Lung (tissue), 11 donors: ENCODE measurements at regions not wholly inside any gene's neighbourhood (a gene's known extent, or its start where the extent isn't known, plus 50 kb on each side); places are given as distances from the start of the nearest gene placed in this dataset.

Experiments
- ATAC-seq: fragments of 200-7000 bp; cut with Tn5 transposase; one replicate; pipeline ENCODE4 v1.9.1; 2020; ENCODE audit warnings: moderate number of reproducible peaks; ENCODE audit not compliant: insufficient read depth, low FRiP score
- DNase-seq, 3 donors: peaks; one replicate each; pipeline ENCODE4 v3.0.0-alpha.2; 2013 to 2017
- H3K27ac ChIP-seq, 2 donors: one replicate each; pipeline ENCODE4 v1.5.1; 2013; ENCODE audit warnings: mild to moderate bottlenecking in 2 of 2, moderate library complexity in 2 of 2, control low read depth in 1 of 2, inconsistent platforms in 1 of 2, low read depth in 1 of 2, low read length in 1 of 2
- H3K27me3 ChIP-seq, 3 donors: one replicate each; pipeline ENCODE4 v1.5.1; 2013; ENCODE audit warnings: low read length in 2 of 3; ENCODE audit not compliant: control insufficient read depth in 3 of 3, insufficient read depth in 3 of 3
- H3K36me3 ChIP-seq, 4 donors: one replicate each; pipeline ENCODE4 v1.5.1; 2013; ENCODE audit warnings: low read length in 4 of 4, mild to moderate bottlenecking in 1 of 4, moderate library complexity in 1 of 4; ENCODE audit not compliant: control insufficient read depth in 4 of 4, insufficient read depth in 4 of 4
- H3K4me1 ChIP-seq, 5 donors: one replicate each; pipeline ENCODE4 v1.5.1; 2013; ENCODE audit warnings: low read length in 5 of 5, mild to moderate bottlenecking in 2 of 5, moderate library complexity in 1 of 5; ENCODE audit not compliant: control insufficient read depth in 5 of 5, insufficient read depth in 5 of 5
- H3K4me3 ChIP-seq: one replicate; pipeline ENCODE4 v1.5.1; 2013; ENCODE audit warnings: mild to moderate bottlenecking, control low read depth, moderate library complexity
- H3K9ac ChIP-seq, 2 donors: one replicate each; pipeline ENCODE4 v1.5.1; 2013; ENCODE audit warnings: low read length in 2 of 2, control low read depth in 1 of 2; ENCODE audit not compliant: insufficient read depth in 1 of 2
- H3K9me3 ChIP-seq, 4 donors: one replicate each; pipeline ENCODE4 v1.5.1; 2013; ENCODE audit warnings: low read length in 3 of 4, mild to moderate bottlenecking in 1 of 4, moderate library complexity in 1 of 4; ENCODE audit not compliant: control insufficient read depth in 4 of 4, insufficient read depth in 3 of 4
- CTCF ChIP-seq: IDR thresholded peaks from 2 replicates; pipeline ENCODE4 v1.5.1; 2012; ENCODE audit warnings: mild to moderate bottlenecking; ENCODE audit errors: control extremely low read depth, extremely low read depth
- WGBS, 2 donors: extraction: QIAGEN DNeasy Blood & Tissue Kit; methylation state at CpG; one replicate each; pipeline ENCODE4 v1.1.7; 2013; 5-methylcytosine and 5-hydroxymethylcytosine counted together
- donor health status: control.
- donor health status: control.
- donor health status: Bipolar disorder and iron deficiency.
- donor health status: healthy.
- donor health status: DM: yes; HTN: yes; CAD: no.

- DNase-seq (peak; percentile 27 to 69 (median 41)), ATAC-seq (peak; percentile 53)
- H3K27ac ChIP-seq, result no peak overlapping the region
- peaks cover 0 to 6% (median 0%) of the 10 kb centered on the region in 5 donors for H3K4me1 ChIP-seq
- no peak overlapping the region for H3K9ac ChIP-seq
- peaks cover 0 to 6% (median 0%) of the 10 kb centered on the region in 3 donors for H3K27me3 ChIP-seq
- 32 to 68% methylated on average over 9 of the region's 9 CpGs for WGBS, 2 donors
- no peaks in the 10 kb centered on the region for H3K9me3 ChIP-seq
- H3K4me3 ChIP-seq, result no peak overlapping the region
- no peaks in the 10 kb centered on the region for H3K36me3 ChIP-seq
- no peak for TF ChIP-seq CTCF
These were observed 754.4 kb downstream of the ADCYAP1 start for GRCh38 chr18:1658908-1659566.

- ATAC-seq (no peak), DNase-seq (peak in 2 of 3 donors; percentile 14 to 34)
- Histone ChIP-seq H3K9ac (no peak overlapping the region), H3K27ac (no peak overlapping the region), H3K27me3 (no peaks in the 10 kb centered on the region), H3K4me1 (no peaks in the 10 kb centered on the region), H3K9me3 (no peaks in the 10 kb centered on the region), H3K4me3 (no peak overlapping the region), H3K36me3 (no peaks in the 10 kb centered on the region)
- WGBS, 2 donors, result 40 to 43% methylated on average over 12 of the region's 12 CpGs
- TF ChIP-seq CTCF, result peak; percentile 34
These were observed 759.4 kb downstream of the ADCYAP1 start for GRCh38 chr18:1663879-1664705.

- H3K9me3 ChIP-seq, result no peaks in the 10 kb centered on the region
- no peak for TF ChIP-seq CTCF
- H3K4me1 ChIP-seq, result no peaks in the 10 kb centered on the region
- no peak overlapping the region for H3K27ac ChIP-seq
- WGBS, 2 donors, result 40 to 64% methylated on average over 1 of the region's 1 CpG
- H3K9ac ChIP-seq, result no peak overlapping the region
- H3K4me3 ChIP-seq, result no peak overlapping the region
- no peaks in the 10 kb centered on the region for H3K27me3 ChIP-seq
- DNase-seq, result no peak
- H3K36me3 ChIP-seq, result no peaks in the 10 kb centered on the region
- ATAC-seq, result no peak
These were observed 760.4 kb downstream of the ADCYAP1 start for GRCh38 chr18:1665079-1665478.
